OCI-LY1 (cell line): ENCODE measurements at regions not wholly inside any gene's neighbourhood (a gene's known extent, or its start where the extent isn't known, plus 50 kb on each side); places are given as distances from the start of the nearest gene placed in this dataset.
"Not testable (repeated sequence)": the region's sequence is repeated elsewhere in the genome, so short reads cannot be mapped to it uniquely, and the experiment has no call there.

ENCODE experiments used
- H2AFZ ChIP-seq: fragments of 200-600 bp; sonication (generic), shearing (Covaris generic); 2 replicates; pipeline ENCODE4 v1.6.0; 2014; ENCODE audit warnings: antibody characterized with exemption, mild to moderate bottlenecking, low read length
- H3F3A ChIP-seq: fragments of 200-600 bp; sonication (generic), shearing (Covaris generic); 2 replicates; pipeline ENCODE4 v1.6.0; 2014; ENCODE audit warnings: mild to moderate bottlenecking, antibody characterized with exemption, low read length, moderate library complexity; ENCODE audit not compliant: insufficient read depth
- H3K27ac ChIP-seq: fragments of 200-600 bp; sonication (generic); 2 replicates; pipeline ENCODE4 v1.5.1; 2014; ENCODE audit warnings: low read length, mixed run types, mild to moderate bottlenecking, low read depth; ENCODE audit not compliant: poor library complexity, severe bottlenecking
- H3K27me3 ChIP-seq: fragments of 200-600 bp; sonication (generic); 2 replicates; pipeline ENCODE4 v1.6.0; 2014; ENCODE audit warnings: antibody characterized with exemption, mild to moderate bottlenecking, low read length, moderate library complexity; ENCODE audit not compliant: insufficient read depth
- H3K36me3 ChIP-seq: fragments of 200-600 bp; sonication (generic); 2 replicates; pipeline ENCODE4 v1.6.1; 2014; ENCODE audit warnings: mild to moderate bottlenecking, antibody characterized with exemption, low read length, moderate library complexity, mixed read lengths; ENCODE audit not compliant: insufficient read depth
- H3K4me1 ChIP-seq: fragments of 200-600 bp; sonication (generic); 2 replicates; pipeline ENCODE4 v1.5.1; 2014; ENCODE audit warnings: mild to moderate bottlenecking, low read length, moderate library complexity; ENCODE audit not compliant: insufficient read depth, severe bottlenecking
- H3K4me2 ChIP-seq: fragments of 200-600 bp; sonication (generic), shearing (Covaris generic); 2 replicates; pipeline ENCODE4 v1.6.1; 2014; ENCODE audit warnings: low read length
- H3K4me3 ChIP-seq: fragments of 200-600 bp; sonication (generic); 2 replicates; pipeline ENCODE4 v1.5.1; 2014; ENCODE audit warnings: low read length, low read depth, mild to moderate bottlenecking, mixed read lengths; ENCODE audit not compliant: poor library complexity, severe bottlenecking
- H3K79me2 ChIP-seq: fragments of 200-600 bp; shearing (Covaris generic); 2 replicates; pipeline ENCODE4 v1.6.1; 2016; ENCODE audit warnings: mixed run types, low read length, mixed read lengths; ENCODE audit not compliant: insufficient read depth
- H3K9ac ChIP-seq: fragments of 200-600 bp; sonication (generic), shearing (Covaris generic); 2 replicates; pipeline ENCODE4 v1.6.1; 2014; ENCODE audit warnings: mild to moderate bottlenecking, low read length, mixed read lengths
- H3K9me2 ChIP-seq: fragments of 200-600 bp; sonication (generic), shearing (Covaris generic); 2 replicates; pipeline ENCODE4 v1.6.1; 2014; ENCODE audit warnings: low read depth, mild to moderate bottlenecking, low read length, mixed read lengths
- H3K9me3 ChIP-seq: fragments of 200-600 bp; shearing (Covaris generic); 2 replicates; pipeline ENCODE4 v1.6.1; 2014; ENCODE audit warnings: low read length, mixed read lengths
- H4K20me1 ChIP-seq: fragments of 200-600 bp; sonication (generic), shearing (Covaris generic); 2 replicates; pipeline ENCODE4 v1.6.0; 2016; ENCODE audit warnings: mild to moderate bottlenecking, low read length; ENCODE audit not compliant: insufficient read depth
- EZH2 ChIP-seq: fragments of 200-600 bp; sonication (generic), shearing (Covaris generic); IDR thresholded peaks from 2 replicates; pipeline ENCODE4 v1.8.0; 2017; ENCODE audit warnings: borderline replicate concordance, mixed run types, mild to moderate bottlenecking, antibody characterized with exemption, low read length, moderate library complexity, mixed read lengths
- TF ChIP-seq, protein P1 (sequence below): fragments of 200-600 bp; sonication (generic), shearing (Covaris generic); IDR thresholded peaks from 2 replicates; pipeline ENCODE4 v1.5.1; 2017; ENCODE audit warnings: mild to moderate bottlenecking, antibody characterized with exemption, low read length, moderate library complexity, mixed read lengths

DNA sequence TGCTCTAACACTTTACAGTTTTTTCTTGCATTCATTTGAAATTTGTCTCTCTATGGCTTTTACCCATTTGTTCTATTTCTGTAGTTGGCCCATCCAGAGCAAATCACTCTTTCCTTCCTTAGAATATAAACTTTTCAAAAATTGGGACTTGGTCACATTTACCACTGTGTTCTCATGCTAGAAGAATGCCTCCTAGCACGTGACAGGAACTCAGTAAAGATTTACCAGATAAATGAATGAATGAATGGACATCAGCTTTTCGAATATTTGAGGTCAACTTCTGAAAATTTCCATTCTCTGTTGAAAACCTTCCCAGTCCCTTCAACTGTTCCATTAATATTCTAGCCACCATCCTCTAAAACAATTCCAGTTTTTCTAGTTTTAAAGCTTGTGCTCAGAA is 294.5 kb downstream of the CD83 start:
- Histone ChIP-seq H3K9me2 (no peaks in the 10 kb centered on the region), H3K36me3 (no peaks in the 10 kb centered on the region), H3F3A (no peaks in the 10 kb centered on the region), H2AFZ (no peak overlapping the region), H3K79me2 (no peaks in the 10 kb centered on the region), H4K20me1 (no peaks in the 10 kb centered on the region), H3K27ac (no peak overlapping the region), H3K9me3 (no peaks in the 10 kb centered on the region), H3K4me3 (no peak overlapping the region), H3K4me1 (no peaks in the 10 kb centered on the region), H3K27me3 (no peaks in the 10 kb centered on the region), H3K4me2 (no peak overlapping the region), H3K9ac (no peak overlapping the region)
- TF ChIP-seq, protein P1, sequence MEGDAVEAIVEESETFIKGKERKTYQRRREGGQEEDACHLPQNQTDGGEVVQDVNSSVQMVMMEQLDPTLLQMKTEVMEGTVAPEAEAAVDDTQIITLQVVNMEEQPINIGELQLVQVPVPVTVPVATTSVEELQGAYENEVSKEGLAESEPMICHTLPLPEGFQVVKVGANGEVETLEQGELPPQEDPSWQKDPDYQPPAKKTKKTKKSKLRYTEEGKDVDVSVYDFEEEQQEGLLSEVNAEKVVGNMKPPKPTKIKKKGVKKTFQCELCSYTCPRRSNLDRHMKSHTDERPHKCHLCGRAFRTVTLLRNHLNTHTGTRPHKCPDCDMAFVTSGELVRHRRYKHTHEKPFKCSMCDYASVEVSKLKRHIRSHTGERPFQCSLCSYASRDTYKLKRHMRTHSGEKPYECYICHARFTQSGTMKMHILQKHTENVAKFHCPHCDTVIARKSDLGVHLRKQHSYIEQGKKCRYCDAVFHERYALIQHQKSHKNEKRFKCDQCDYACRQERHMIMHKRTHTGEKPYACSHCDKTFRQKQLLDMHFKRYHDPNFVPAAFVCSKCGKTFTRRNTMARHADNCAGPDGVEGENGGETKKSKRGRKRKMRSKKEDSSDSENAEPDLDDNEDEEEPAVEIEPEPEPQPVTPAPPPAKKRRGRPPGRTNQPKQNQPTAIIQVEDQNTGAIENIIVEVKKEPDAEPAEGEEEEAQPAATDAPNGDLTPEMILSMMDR, result no peak

DNA sequence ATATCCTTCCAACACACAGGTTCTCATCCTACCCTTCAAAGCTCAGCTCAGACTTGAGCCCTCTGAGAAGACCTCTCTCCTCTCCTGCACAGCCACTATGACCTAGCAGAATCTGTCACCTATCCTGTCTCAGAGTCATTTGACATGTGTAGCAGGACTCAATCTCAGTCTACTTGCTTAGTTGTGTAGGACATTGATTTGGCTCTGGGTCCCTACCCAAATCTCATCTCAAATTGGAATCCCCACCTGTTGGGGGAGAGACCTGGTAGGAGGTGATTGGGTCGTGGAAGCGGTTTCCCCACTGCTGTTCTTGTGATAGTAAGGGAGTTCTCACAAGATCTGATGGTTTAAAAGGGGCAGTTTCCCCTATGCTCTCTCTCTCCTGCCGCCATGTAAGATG is 297.9 kb downstream of the CD83 start:
- H3K36me3 ChIP-seq, result no peaks in the 10 kb centered on the region
- H3K4me1 ChIP-seq, result no peaks in the 10 kb centered on the region
- no peaks in the 10 kb centered on the region for H3K79me2 ChIP-seq
- no peak overlapping the region for H3K4me2 ChIP-seq
- no peaks in the 10 kb centered on the region for H3K27me3 ChIP-seq
- no peaks in the 10 kb centered on the region for H3K9me3 ChIP-seq
- H4K20me1 ChIP-seq, result no peaks in the 10 kb centered on the region
- no peaks in the 10 kb centered on the region for H3F3A ChIP-seq
- H2AFZ ChIP-seq, result no peak overlapping the region
- H3K9me2 ChIP-seq, result no peaks in the 10 kb centered on the region
- no peak overlapping the region for H3K9ac ChIP-seq
- no peak overlapping the region for H3K27ac ChIP-seq
- no peak for TF ChIP-seq EZH2
- TF ChIP-seq, protein P1, result no peak
- H3K4me3 ChIP-seq, result no peak overlapping the region

DNA sequence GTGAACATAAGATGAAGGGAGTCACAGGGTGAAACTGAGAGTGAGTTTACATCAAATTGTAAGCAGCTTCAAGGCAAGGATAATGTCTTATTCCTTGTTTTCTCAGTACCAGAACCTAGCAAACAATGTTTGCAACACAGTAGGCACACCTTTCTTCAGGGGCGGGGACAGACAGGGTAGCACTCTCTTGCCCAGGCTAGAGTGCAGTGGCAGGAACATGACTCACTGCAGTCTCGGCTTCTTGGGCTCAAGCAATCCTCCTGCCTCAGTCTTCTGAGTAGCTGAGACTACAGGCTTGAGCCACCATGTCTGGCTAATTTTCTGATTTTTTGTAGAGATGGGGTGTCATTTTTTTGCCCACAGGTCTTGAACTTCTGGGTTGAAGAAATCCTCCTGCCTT is 299.8 kb downstream of the CD83 start:
- H3K4me3 ChIP-seq, result no peak overlapping the region
- H3K4me2 ChIP-seq, result no peak overlapping the region
- no peaks in the 10 kb centered on the region for H3K36me3 ChIP-seq
- H3K9ac ChIP-seq, result no peak overlapping the region
- no peaks in the 10 kb centered on the region for H3F3A ChIP-seq
- H3K4me1 ChIP-seq, result no peaks in the 10 kb centered on the region
- TF ChIP-seq, protein P1, result no peak
- no peak for TF ChIP-seq EZH2
- H3K27ac ChIP-seq, result no peak overlapping the region
- no peaks in the 10 kb centered on the region for H3K27me3 ChIP-seq
- no peaks in the 10 kb centered on the region for H3K9me3 ChIP-seq
- H4K20me1 ChIP-seq, result no peaks in the 10 kb centered on the region
- H3K9me2 ChIP-seq, result no peaks in the 10 kb centered on the region
- no peak overlapping the region for H2AFZ ChIP-seq
- no peaks in the 10 kb centered on the region for H3K79me2 ChIP-seq

DNA sequence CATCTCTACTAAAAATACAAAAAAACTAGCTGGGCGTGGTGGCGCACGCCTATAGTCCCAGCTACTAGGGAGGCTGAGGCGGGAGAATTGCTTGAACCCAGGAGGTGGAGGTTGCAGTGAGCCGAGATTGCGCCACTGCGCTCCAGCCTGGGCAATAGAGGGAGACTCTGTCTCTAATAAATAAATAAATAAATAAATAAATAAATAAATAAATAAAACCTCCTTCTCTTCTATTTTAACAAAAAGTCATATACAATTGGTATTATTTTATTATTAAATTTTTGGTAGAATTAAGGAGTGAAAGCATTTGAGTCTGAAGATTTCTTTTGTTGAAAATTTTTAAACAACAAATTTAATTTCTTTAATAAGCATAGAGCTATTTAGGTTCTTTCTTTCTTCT is 301.7 kb downstream of the CD83 start:
- H3K4me3 ChIP-seq, H3K9me2 ChIP-seq, H3K36me3 ChIP-seq, H4K20me1 ChIP-seq, H2AFZ ChIP-seq, H3K4me2 ChIP-seq, H3K27me3 ChIP-seq, H3K4me1 ChIP-seq, H3K9me3 ChIP-seq, H3K79me2 ChIP-seq, H3K9ac ChIP-seq, H3K27ac ChIP-seq, H3F3A ChIP-seq: not testable (repeated sequence)
